NCI-H1417 (cell line): ENCODE measurements at regions not wholly inside any gene's neighbourhood (a gene's known extent, or its start where the extent isn't known, plus 50 kb on each side); places are given as distances from the start of the nearest gene placed in this dataset.

Experiments
- DNase-seq, 3 experiments: peaks; one replicate each; lab custom pipeline; 2025; lab: John Stamatoyannopoulos, UW

GRCh38 chr3:148081926-148082325 is 615.8 kb upstream of the AGTR1 start:
- DNase-seq = no peak

- no peak for DNase-seq
Observed at GRCh38 chr3:148082506-148083280, 615.0 kb upstream of the AGTR1 start.

DNA sequence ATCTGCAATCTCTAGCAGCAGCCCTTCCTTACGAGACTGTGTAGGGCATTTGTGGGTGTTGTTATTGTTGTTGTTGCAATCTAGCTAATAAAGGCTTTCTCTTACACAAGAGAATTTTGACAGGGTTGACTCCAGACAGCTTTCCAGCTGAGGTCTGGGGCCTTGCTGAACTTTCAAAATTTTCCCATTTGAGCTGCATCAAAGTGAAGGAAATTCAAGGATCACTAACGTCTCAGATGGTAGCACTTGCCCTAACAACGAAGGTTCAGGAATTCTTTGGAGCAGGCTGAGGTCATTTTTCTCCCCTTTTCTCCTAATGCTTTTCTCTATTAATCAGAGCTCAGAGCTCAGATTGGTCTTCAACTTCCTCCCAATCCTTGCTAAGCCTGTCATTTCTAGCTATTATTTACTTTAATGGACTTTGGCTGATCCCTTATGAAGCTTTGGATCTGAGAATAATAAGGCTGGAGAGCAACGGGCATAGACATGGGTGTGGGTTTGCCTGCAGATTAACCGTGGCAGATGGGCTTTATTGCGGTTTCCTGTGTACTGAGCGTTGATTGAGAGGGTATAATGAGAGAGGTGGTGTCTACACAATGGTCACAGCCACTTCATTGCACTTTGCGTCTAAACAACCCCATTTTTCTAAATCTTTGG is 614.0 kb upstream of the AGTR1 start:
- DNase-seq = peak in 1 of 3 experiments; percentile 46

- DNase-seq = peak in 1 of 3 experiments; percentile 15
Observed at GRCh38 chr3:148084931-148085330, 612.8 kb upstream of the AGTR1 start.

GRCh38 chr3:148087601-148088371 is 609.9 kb upstream of the AGTR1 start:
- no peak for DNase-seq

GRCh38 chr3:148089171-148089570 is 608.5 kb upstream of the AGTR1 start:
- no peak for DNase-seq

DNA sequence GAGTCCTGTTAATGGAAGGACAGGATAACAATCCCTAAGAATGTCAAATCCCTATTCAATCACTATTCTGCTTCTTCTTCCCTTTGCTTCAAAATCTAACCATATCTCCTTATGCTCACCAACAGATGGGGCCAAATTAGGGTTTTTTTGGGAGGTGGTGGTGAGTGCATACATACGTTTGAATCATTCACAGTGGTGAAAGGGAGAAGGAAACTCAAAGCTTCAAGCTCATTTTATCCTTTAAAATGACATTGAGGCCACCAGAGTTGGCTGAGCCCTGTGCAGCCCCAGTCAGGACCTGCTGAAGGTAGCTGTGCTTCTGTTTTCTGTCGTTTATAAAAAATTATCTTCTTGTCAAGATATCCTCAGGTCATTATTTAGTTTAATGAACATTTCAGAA is 607.5 kb upstream of the AGTR1 start:
- DNase-seq = no peak

DNA sequence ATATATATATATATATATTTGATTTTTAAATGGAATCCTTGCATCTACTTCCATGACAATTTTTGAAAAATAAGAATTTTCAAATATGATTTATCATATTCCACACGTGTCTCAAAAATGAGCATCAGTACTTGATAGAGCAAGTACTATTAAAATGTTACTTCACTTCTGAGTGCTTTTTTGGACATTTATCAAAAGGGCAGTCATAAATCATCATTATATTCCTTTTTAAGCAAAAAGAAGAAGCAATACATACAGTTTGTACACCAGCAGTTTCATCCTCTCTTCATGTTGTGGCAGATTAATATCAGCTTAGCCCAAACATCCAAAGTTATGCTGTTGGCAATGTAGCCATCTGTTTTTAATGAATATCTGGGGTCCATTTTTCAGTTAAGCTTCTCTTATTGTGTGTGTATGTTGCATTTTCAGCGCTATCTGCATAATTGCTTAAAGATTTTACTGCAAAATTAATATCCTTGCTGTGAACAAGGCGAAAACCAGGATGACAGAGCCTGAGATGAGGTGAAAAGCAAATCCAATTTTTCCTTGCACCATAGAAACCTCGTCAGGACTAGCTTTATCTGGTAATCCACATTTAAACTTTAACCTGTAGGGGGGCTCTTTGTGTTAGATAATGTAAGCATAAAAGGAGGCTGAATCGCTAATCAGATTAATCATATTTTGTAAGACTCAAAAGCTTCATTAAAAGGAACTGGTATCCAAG is 604.9 kb upstream of the AGTR1 start:
- no peak for DNase-seq

- DNase-seq = no peak
Observed at GRCh38 chr3:148093753-148094152, 604.0 kb upstream of the AGTR1 start.

GRCh38 chr3:148095962-148096361 is 601.7 kb upstream of the AGTR1 start:
- DNase-seq = no peak

DNA sequence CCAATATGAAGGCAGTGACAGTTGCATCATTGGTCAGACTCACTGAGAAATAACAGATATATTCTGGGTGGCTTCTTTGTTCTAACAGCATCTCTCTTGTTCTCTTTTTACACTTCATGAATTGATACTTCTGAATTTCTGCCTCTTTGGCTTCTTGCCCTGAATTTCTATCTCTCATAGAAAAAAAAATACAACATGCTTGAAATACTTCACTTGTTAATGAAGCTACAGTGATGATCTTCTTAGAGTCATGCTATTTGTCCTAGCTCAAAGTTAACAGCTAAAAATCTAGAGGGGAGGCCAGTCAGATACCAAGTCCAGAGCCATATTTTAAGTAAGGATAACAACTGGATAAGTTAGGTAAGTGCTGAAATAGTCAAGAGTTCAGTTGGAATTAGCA is 597.2 kb upstream of the AGTR1 start:
- DNase-seq = no peak

DNA sequence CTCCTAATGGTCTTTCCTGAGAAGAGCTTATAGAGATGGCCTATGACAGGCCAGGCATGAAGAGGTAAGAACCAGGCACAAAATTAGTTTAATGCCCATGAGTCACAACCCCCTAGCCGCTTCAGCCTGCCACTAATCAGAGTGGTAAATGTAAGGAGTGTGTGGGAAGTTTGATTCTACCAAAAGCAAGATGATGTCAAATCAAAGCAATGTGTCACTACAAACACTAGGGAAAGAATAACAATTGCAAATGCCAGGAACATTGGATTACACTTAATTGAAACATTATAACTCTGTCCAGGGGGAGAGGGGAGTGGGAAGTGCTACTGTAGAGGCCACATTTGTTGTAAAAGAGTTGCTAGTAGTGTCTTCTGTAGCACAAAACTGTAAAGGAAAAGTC is 596.6 kb upstream of the AGTR1 start:
- DNase-seq = no peak

GRCh38 chr3:148102156-148102555 is 595.5 kb upstream of the AGTR1 start:
- no peak for DNase-seq

DNA sequence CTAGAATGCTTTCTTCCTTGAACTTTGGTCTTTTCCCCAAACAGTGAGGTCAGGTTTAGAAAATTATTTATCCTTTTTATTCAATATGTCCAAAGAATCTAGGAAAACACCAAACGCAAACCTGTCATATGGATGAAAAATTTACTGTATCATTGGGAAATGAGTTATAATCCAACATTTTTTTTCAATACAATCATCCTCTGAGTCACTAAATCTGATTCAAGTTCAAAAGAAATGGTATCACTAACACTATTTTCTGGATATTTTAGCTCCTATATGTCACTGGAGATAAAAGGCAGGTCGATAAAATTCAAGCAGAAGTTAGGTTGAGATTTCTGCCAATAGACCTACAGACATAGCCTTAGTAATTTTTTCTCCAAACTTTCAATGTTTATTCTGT is 591.6 kb upstream of the AGTR1 start:
- DNase-seq = no peak

DNA sequence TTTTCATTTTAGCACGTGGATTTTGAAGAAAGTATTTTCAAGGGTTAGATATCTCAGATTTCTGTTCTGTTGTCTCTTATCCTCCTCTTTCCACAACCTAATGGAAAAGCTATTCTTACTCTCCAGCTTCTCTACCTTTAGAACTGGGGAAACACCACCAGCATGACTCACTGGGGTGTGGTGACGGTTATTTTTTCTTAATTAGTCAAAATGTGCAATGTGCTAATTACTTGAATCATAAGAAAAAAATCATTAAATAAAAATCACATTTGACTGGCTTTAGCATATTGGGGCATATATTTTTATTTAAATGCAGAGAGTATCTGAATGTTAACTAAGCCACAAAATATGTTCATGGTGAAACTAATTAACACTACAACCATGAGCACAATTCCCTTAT is 570.7 kb upstream of the AGTR1 start:
- no peak for DNase-seq

DNA sequence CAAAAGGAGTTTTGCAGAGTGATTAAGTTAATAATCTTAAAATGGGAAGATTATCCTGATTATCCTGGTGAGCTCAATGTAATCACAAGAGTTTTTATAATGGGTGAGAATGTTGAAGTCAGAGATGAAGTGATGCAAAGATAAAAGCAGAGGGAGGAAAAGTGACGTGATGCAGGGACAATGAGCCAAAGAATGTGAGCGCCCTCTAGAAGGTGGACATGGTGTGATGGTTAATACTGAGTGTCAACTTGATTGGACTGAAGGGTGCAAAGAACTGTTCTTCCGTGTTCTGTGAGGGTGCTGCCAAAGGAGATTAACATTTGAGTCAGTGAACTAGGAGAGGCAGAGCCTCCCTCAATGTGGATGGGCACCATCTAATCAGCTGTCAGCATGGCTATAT is 569.6 kb upstream of the AGTR1 start:
- no peak for DNase-seq

DNA sequence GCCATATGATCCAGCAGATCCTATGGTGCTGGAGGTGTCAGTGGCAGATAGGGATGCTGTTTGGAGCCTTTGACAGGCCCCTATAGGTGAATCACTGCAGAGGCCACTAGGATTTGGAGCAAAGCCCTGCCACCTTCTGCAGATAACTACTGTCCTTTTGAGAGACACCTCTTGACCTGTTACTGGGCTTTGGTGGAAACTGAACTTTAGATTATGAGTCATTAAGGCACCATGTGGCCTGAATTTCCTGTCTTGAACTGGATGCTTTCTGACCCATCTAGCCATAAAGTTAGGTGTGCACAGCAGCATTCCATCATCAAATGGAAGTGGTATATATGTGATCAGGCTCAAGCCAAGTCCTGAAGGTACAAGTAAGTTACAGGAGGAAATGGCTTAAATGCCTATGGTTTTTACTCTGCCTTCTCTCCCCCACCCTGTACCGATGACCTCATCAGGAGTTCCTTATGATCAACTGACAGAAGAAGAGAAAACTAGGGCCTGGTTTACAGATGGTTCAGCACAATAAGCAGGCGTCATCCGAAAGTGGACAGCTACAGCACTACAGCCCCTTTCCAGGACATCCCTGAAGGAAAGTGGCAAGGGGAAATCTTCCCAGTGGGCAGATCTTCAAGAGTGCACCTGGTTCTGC is 565.6 kb upstream of the AGTR1 start:
- DNase-seq = no peak

DNA sequence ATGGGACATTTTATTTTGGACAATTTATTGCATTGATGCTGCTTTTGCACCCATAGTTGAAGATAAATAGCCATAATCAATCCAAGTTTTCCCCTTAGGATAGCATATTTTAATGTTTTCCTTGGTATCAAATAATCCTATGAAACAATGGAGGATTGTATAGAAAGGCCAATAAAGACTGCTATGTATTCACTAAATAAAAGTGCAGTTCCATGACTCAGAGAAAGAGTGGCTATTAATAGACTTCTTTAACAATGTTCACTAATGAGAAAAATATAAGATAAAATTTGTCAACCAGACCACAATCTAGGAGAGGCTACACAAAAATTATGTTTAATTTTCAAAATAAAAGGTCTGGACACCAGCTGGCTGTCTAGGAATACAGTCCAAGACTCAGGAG is 560.9 kb upstream of the AGTR1 start:
- DNase-seq = no peak

- peak in 1 of 3 experiments; percentile 36 for DNase-seq
Observed at GRCh38 chr3:148146241-148146640, 551.5 kb upstream of the AGTR1 start.

- no peak for DNase-seq
Observed at GRCh38 chr3:148146947-148147826, 550.5 kb upstream of the AGTR1 start.

GRCh38 chr3:148147903-148148302 is 549.8 kb upstream of the AGTR1 start:
- DNase-seq = no peak
